ENCODE measurements at regions not wholly inside any gene's neighbourhood (a gene's known extent, or its start where the extent isn't known, plus 50 kb on each side); places are given as distances from the start of the nearest gene placed in this dataset.

GRCh38 chr1:182149411-182149965 is 88.0 kb upstream of the ZNF648 start (continued):
- TF ChIP-seq ZNF584 (CRISPR knock-in tag; IDR thresholded peaks at IDR 0.05; ENCODE audit: low read depth) (0 out of 2 replicates have a peak, but pooled peaks have one; percentile 44), MBD2 (IDR thresholded peaks at IDR 0.05; ENCODE audit: borderline replicate concordance, low read depth) (no peak), RB1 (IDR thresholded peaks at IDR 0.05; ENCODE audit: low read depth) (0 out of 2 replicates have a peak, but pooled peaks have one; percentile 42), MYC (IDR thresholded peaks at IDR 0.05; ENCODE audit: low read depth, low read length) (peak; percentile 53; the same call in 1 of the 2 replicates), MYC (CRISPR knock-in tag; IDR thresholded peaks at IDR 0.05; ENCODE audit: borderline replicate concordance, low read depth) (no peak), GTF2A2 (tag; IDR thresholded peaks at IDR 0.05) (no peak), TCF7L2 (IDR thresholded peaks at IDR 0.05; ENCODE audit: low read depth, low read length) (no peak), XRCC4 (IDR thresholded peaks at IDR 0.05; ENCODE audit: extremely low read depth, insufficient read depth, insufficient read length) (no peak), ZFP91 (CRISPR knock-in tag; IDR thresholded peaks at IDR 0.05) (no peak), RBM17 (IDR thresholded peaks at IDR 0.05; ENCODE audit: borderline replicate concordance, low read depth, low read length) (no peak), LEF1 (IDR thresholded peaks at IDR 0.05) (peak; percentile 43; the same call in 1 of the 2 replicates), ZFP30 (CRISPR knock-in tag; IDR thresholded peaks at IDR 0.05; ENCODE audit: borderline replicate concordance) (no peak), KDM2B (CRISPR knock-in tag; IDR thresholded peaks at IDR 0.05) (no peak), TBP (optimal IDR thresholded peaks at IDR 0.05; ENCODE audit: low read depth, low read length) (peak; percentile 27), ZNF740 (CRISPR knock-in tag; IDR thresholded peaks at IDR 0.05) (no peak), ZNF740 (tag; IDR thresholded peaks at IDR 0.05) (no peak), ZNF12 (CRISPR knock-in tag; IDR thresholded peaks at IDR 0.05) (no peak), PKNOX1 (IDR thresholded peaks at IDR 0.05) (peak; percentile 65)
- TF ChIP-seq, protein P1, sequence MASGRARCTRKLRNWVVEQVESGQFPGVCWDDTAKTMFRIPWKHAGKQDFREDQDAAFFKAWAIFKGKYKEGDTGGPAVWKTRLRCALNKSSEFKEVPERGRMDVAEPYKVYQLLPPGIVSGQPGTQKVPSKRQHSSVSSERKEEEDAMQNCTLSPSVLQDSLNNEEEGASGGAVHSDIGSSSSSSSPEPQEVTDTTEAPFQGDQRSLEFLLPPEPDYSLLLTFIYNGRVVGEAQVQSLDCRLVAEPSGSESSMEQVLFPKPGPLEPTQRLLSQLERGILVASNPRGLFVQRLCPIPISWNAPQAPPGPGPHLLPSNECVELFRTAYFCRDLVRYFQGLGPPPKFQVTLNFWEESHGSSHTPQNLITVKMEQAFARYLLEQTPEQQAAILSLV (tag; IDR thresholded peaks at IDR 0.05): no peak
- TF ChIP-seq, protein P2, sequence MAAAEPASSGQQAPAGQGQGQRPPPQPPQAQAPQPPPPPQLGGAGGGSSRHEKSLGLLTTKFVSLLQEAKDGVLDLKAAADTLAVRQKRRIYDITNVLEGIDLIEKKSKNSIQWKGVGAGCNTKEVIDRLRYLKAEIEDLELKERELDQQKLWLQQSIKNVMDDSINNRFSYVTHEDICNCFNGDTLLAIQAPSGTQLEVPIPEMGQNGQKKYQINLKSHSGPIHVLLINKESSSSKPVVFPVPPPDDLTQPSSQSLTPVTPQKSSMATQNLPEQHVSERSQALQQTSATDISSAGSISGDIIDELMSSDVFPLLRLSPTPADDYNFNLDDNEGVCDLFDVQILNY (CRISPR knock-in tag; IDR thresholded peaks at IDR 0.05): no peak; the same call in 1 of the 2 replicates

Data from K562 (cell line).